Ishikawa (cell line): ENCODE measurements at regions not wholly inside any gene's neighbourhood (a gene's known extent, or its start where the extent isn't known, plus 50 kb on each side); places are given as distances from the start of the nearest gene placed in this dataset.

Experiments
- CEBPB ChIP-seq: IDR thresholded peaks from 2 replicates; pipeline ENCODE4 v1.6.1; 2012
- CREB1 ChIP-seq: IDR thresholded peaks from 2 replicates; pipeline ENCODE4 v1.6.1; 2012; ENCODE audit warnings: low read depth
- EGR1 ChIP-seq: IDR thresholded peaks from 2 replicates; pipeline ENCODE4 v1.6.1; 2012
- EP300 ChIP-seq: IDR thresholded peaks from 2 replicates; pipeline ENCODE4 v1.6.1; 2012; ENCODE audit warnings: borderline replicate concordance
- MAX ChIP-seq: IDR thresholded peaks from 2 replicates; pipeline ENCODE4 v1.6.1; 2012
- NFIC ChIP-seq: IDR thresholded peaks from 2 replicates; pipeline ENCODE4 v1.6.1; 2012
- RAD21 ChIP-seq: IDR thresholded peaks from 2 replicates; pipeline ENCODE4 v1.6.1; 2012; ENCODE audit warnings: low read depth
- REST ChIP-seq: IDR thresholded peaks from 2 replicates; pipeline ENCODE4 v1.6.1; 2012; ENCODE audit warnings: low read depth, mild to moderate bottlenecking
- TAF1 ChIP-seq: IDR thresholded peaks from 2 replicates; pipeline ENCODE4 v1.6.1; 2012; ENCODE audit warnings: low read depth, mild to moderate bottlenecking
- TEAD4 ChIP-seq: IDR thresholded peaks from 2 replicates; pipeline ENCODE4 v1.6.1; 2012

DNA sequence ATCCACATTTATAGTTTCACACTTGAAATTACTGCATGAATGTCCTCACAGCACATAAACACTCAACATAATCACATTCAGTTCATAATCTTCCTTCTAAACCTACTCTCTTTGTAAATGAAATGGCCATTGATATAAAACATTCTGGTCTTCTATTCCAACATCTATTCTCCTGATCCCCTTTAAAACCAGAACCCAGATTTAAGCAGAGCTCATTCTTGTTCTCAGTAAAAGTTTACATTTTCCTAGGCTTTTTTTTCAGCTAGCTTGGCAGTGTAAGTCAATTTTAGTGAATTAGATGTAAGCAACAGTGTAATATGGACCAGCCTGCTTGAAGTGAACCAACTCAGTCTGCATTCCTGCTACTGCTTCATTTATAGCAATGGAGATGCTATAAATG is 460.7 kb upstream of the RGS18 start:
- TF ChIP-seq MAX (no peak), REST (no peak), CEBPB (no peak), TEAD4 (no peak), RAD21 (no peak), CREB1 (no peak), TAF1 (no peak), EGR1 (no peak), EP300 (no peak), NFIC (no peak)
